Smooth muscle cell (in vitro differentiated cells): ENCODE measurements at regions not wholly inside any gene's neighbourhood (a gene's known extent, or its start where the extent isn't known, plus 50 kb on each side); places are given as distances from the start of the nearest gene placed in this dataset.

Experiments used
- DNase-seq: peaks from one replicate; lab custom pipeline; 2025; ENCODE audit not compliant: unreplicated experiment; lab: John Stamatoyannopoulos, UW
- H2AFZ ChIP-seq: fragments of 200-600 bp; sonication (generic); 2 replicates; pipeline ENCODE4 v1.6.0; 2016; ENCODE audit warnings: antibody characterized with exemption, low read depth, mild to moderate bottlenecking
- H3F3A ChIP-seq: fragments of 200-600 bp; sonication (generic); 2 replicates; pipeline ENCODE4 v1.6.0; 2017; ENCODE audit warnings: antibody characterized with exemption, low read depth
- H3K27ac ChIP-seq: fragments of 200-600 bp; sonication (generic); 2 replicates; pipeline ENCODE4 v1.5.1; 2016; ENCODE audit warnings: low read depth, mild to moderate bottlenecking
- H3K27me3 ChIP-seq: fragments of 200-600 bp; sonication (generic); 2 replicates; pipeline ENCODE4 v1.6.1; 2016; ENCODE audit warnings: low read depth, mild to moderate bottlenecking
- H3K36me3 ChIP-seq: fragments of 200-600 bp; sonication (generic); 2 replicates; pipeline ENCODE4 v1.5.1; 2016; ENCODE audit warnings: low read depth
- H3K4me1 ChIP-seq: fragments of 200-600 bp; sonication (generic); 2 replicates; pipeline ENCODE4 v1.5.1; 2016; ENCODE audit warnings: low read depth
- H3K4me2 ChIP-seq: fragments of 200-600 bp; sonication (generic); 2 replicates; pipeline ENCODE4 v1.6.0; 2016; ENCODE audit warnings: mild to moderate bottlenecking
- H3K4me3 ChIP-seq: fragments of 200-600 bp; sonication (generic); 2 replicates; pipeline ENCODE4 v1.5.1; 2016; ENCODE audit warnings: mild to moderate bottlenecking
- H3K79me2 ChIP-seq: fragments of 200-600 bp; sonication (generic); 2 replicates; pipeline ENCODE4 v1.6.0; 2016; ENCODE audit warnings: low read depth, mild to moderate bottlenecking
- H3K9ac ChIP-seq: fragments of 200-600 bp; sonication (generic); 2 replicates; pipeline ENCODE4 v1.6.0; 2016; ENCODE audit warnings: low read depth
- H3K9me3 ChIP-seq: fragments of 200-600 bp; sonication (generic); replicated peaks from 2 replicates; pipeline ENCODE4 v1.5.1; 2016; ENCODE audit warnings: low read depth
- H4K20me1 ChIP-seq: fragments of 200-600 bp; sonication (generic); 2 replicates; pipeline ENCODE4 v1.6.0; 2016; ENCODE audit warnings: low read depth
- CTCF ChIP-seq: fragments of 200-600 bp; sonication (generic); IDR thresholded peaks from 2 replicates; pipeline ENCODE4 v1.5.1; 2017; ENCODE audit warnings: borderline replicate concordance, mild to moderate bottlenecking, antibody characterized with exemption; ENCODE audit not compliant: insufficient read depth, poor library complexity, severe bottlenecking
- WGBS: methylation state at CpG from one replicate; pipeline ENCODE4 v1.1.7; 2016; ENCODE audit warnings: low lambda C conversion rate; 5-methylcytosine and 5-hydroxymethylcytosine counted together

GRCh38 chr12:25651931-25652330 lies 98.8 kb upstream of the LMNTD1 start:
- H3F3A ChIP-seq = no peaks in the 10 kb centered on the region
- DNase-seq = no peak
- no peaks in the 10 kb centered on the region for H4K20me1 ChIP-seq
- peaks cover 10% of the 10 kb centered on the region for H3K4me1 ChIP-seq
- no peaks in the 10 kb centered on the region for H3K9me3 ChIP-seq
- no peak overlapping the region for H3K4me3 ChIP-seq
- H3K9ac ChIP-seq = no peak overlapping the region
- H3K36me3 ChIP-seq = no peaks in the 10 kb centered on the region
- H2AFZ ChIP-seq = no peak overlapping the region
- H3K4me2 ChIP-seq = no peak overlapping the region
- 94% methylated on average over 1 of the region's 1 CpG for WGBS
- TF ChIP-seq CTCF = no peak
- H3K79me2 ChIP-seq = no peaks in the 10 kb centered on the region
- no peak overlapping the region for H3K27ac ChIP-seq
- H3K27me3 ChIP-seq = no peaks in the 10 kb centered on the region

GRCh38 chr12:25652371-25652770 lies 99.3 kb upstream of the LMNTD1 start:
- Histone ChIP-seq H3K79me2 (no peaks in the 10 kb centered on the region), H2AFZ (no peak overlapping the region), H3K4me1 (peaks cover 10% of the 10 kb centered on the region), H3F3A (no peaks in the 10 kb centered on the region), H3K9ac (no peak overlapping the region), H3K4me3 (no peak overlapping the region), H3K4me2 (no peak overlapping the region), H4K20me1 (no peaks in the 10 kb centered on the region), H3K27ac (no peak overlapping the region), H3K36me3 (no peaks in the 10 kb centered on the region), H3K9me3 (no peaks in the 10 kb centered on the region), H3K27me3 (no peaks in the 10 kb centered on the region)
- WGBS = 63% methylated on average over 2 of the region's 2 CpGs
- DNase-seq = no peak
- TF ChIP-seq CTCF = no peak

GRCh38 chr12:25653487-25654175 lies 100.5 kb upstream of the LMNTD1 start:
- TF ChIP-seq CTCF = no peak
- H2AFZ ChIP-seq = no peak overlapping the region
- H3K79me2 ChIP-seq = no peaks in the 10 kb centered on the region
- no peak overlapping the region for H3K4me2 ChIP-seq
- H3K27me3 ChIP-seq = no peaks in the 10 kb centered on the region
- 94% methylated on average over 8 of the region's 8 CpGs for WGBS
- no peaks in the 10 kb centered on the region for H3K9me3 ChIP-seq
- H3K4me3 ChIP-seq = no peak overlapping the region
- no peaks in the 10 kb centered on the region for H3K36me3 ChIP-seq
- no peak overlapping the region for H3K27ac ChIP-seq
- peaks cover 4% of the 10 kb centered on the region for H3K4me1 ChIP-seq
- H4K20me1 ChIP-seq = no peaks in the 10 kb centered on the region
- H3K9ac ChIP-seq = no peak overlapping the region
- DNase-seq = no peak
- no peaks in the 10 kb centered on the region for H3F3A ChIP-seq

GRCh38 chr12:25655702-25656101 lies 102.6 kb upstream of the LMNTD1 start:
- Histone ChIP-seq H3K4me3 (no peak overlapping the region), H3K27me3 (no peaks in the 10 kb centered on the region), H2AFZ (no peak overlapping the region), H3K36me3 (no peaks in the 10 kb centered on the region), H3K4me1 (no peaks in the 10 kb centered on the region), H3K4me2 (no peak overlapping the region), H3K79me2 (no peaks in the 10 kb centered on the region), H3K27ac (no peak overlapping the region), H3F3A (no peaks in the 10 kb centered on the region), H3K9me3 (no peaks in the 10 kb centered on the region), H3K9ac (no peak overlapping the region), H4K20me1 (no peaks in the 10 kb centered on the region)
- no peak for TF ChIP-seq CTCF
- no peak for DNase-seq
- WGBS = 71% methylated on average over 5 of the region's 5 CpGs
